T-cell (primary cell): ENCODE measurements at regions not wholly inside any gene's neighbourhood (a gene's known extent, or its start where the extent isn't known, plus 50 kb on each side); places are given as distances from the start of the nearest gene placed in this dataset.

Experiments
- ATAC-seq, 4 experiments: fragments of 200-7000 bp in 3 of 4; fragments of 150-1000 bp in 1 of 4; cut with Tn5 transposase; replicated peaks in 1 of 4; 1 replicate in 3 of 4; 2 replicates in 1 of 4; pipeline ENCODE4 v1.10.0; 2021; ENCODE audit warnings: moderate library complexity in 3 of 4, mild to moderate bottlenecking in 2 of 4, moderate number of reproducible peaks in 1 of 4
- CTCF ChIA-PET, 2 donors: fragments of 300-600 bp; sonication (Branson Sonifier 250); formaldehyde crosslinking; loops; one replicate each; lab custom pipeline; 2022; ENCODE audit warnings: antibody characterized with exemption in 2 of 2; lab: Charles Lee
- POLR2A ChIA-PET, 2 donors: fragments of 300-600 bp; sonication (Branson Sonifier 250); formaldehyde crosslinking; loops; one replicate each; lab custom pipeline; 2022; ENCODE audit warnings: antibody characterized with exemption in 2 of 2; lab: Charles Lee
- DNase-seq, 35 experiments: peaks; one replicate each; pipeline versions ENCODE4 v3.0.0 to v3.0.0-alpha.2; 2013 to 2023
- H3K27ac ChIP-seq: one replicate; pipeline ENCODE4 v1.5.1; 2013; ENCODE audit warnings: low read length
- H3K27me3 ChIP-seq, 2 experiments: replicated peaks in 1 of 2; 1 replicate in 1 of 2; 2 replicates in 1 of 2; pipeline versions ENCODE4 v1.6.1 to v1.7.0; 2013; ENCODE audit warnings: low read length in 1 of 2, mixed read lengths in 1 of 2; ENCODE audit not compliant: control insufficient read depth in 2 of 2, insufficient read depth in 2 of 2; ENCODE audit errors: extremely low read depth in 1 of 2
- H3K36me3 ChIP-seq, 2 donors: 1 replicate in 1 of 2; 2 replicates in 1 of 2; pipeline versions ENCODE4 v1.6.1 to v1.7.0; 2013; ENCODE audit warnings: low read length in 1 of 2; ENCODE audit not compliant: control insufficient read depth in 2 of 2, insufficient read depth in 1 of 2; ENCODE audit errors: extremely low read depth in 1 of 2
- H3K4me1 ChIP-seq, 2 experiments: 1 replicate in 1 of 2; 2 replicates in 1 of 2; pipeline versions ENCODE4 v1.6.1 to v1.7.0; 2013; ENCODE audit warnings: low read length in 2 of 2, mixed read lengths in 1 of 2; ENCODE audit not compliant: insufficient read depth in 2 of 2, control insufficient read depth in 1 of 2; ENCODE audit errors: extremely low read depth in 1 of 2
- H3K4me3 ChIP-seq, 2 donors: 1 replicate in 1 of 2; 2 replicates in 1 of 2; pipeline versions ENCODE4 v1.5.1 to v1.7.0; 2013; ENCODE audit warnings: mild to moderate bottlenecking in 2 of 2, low read length in 1 of 2, moderate library complexity in 1 of 2; ENCODE audit not compliant: control insufficient read depth in 1 of 2; ENCODE audit errors: extremely low read depth in 1 of 2
- H3K9me3 ChIP-seq: 2 replicates; pipeline ENCODE4 v1.7.0; 2013
- H3K27ac Mint-ChIP-seq, 2 donors: one replicate each; pipeline ENCODE4 v1.8.0; 2020 to 2021; ENCODE audit warnings: mild to moderate bottlenecking in 2 of 2, mixed read lengths in 2 of 2
- H3K27me3 Mint-ChIP-seq, 2 donors: one replicate each; pipeline ENCODE4 v1.8.0; 2021 to 2022; ENCODE audit warnings: mixed read lengths in 2 of 2
- H3K36me3 Mint-ChIP-seq: one replicate; pipeline ENCODE4 v1.8.0; 2021; ENCODE audit warnings: mixed read lengths
- H3K4me1 Mint-ChIP-seq, 3 donors: one replicate each; pipeline ENCODE4 v1.8.0; 2020 to 2022; ENCODE audit warnings: mixed read lengths in 3 of 3, mild to moderate bottlenecking in 1 of 3
- H3K4me3 Mint-ChIP-seq, 3 donors: one replicate each; pipeline ENCODE4 v1.8.0; 2020 to 2022; ENCODE audit warnings: mild to moderate bottlenecking in 3 of 3, mixed read lengths in 3 of 3, moderate library complexity in 3 of 3
- H3K9me3 Mint-ChIP-seq, 3 donors: one replicate each; pipeline ENCODE4 v1.8.0; 2020 to 2022; ENCODE audit warnings: mixed read lengths in 3 of 3
- WGBS: methylation state at CpG from one replicate; pipeline ENCODE4 v1.1.5; 2013; ENCODE audit warnings: missing lambda C conversion rate; ENCODE audit not compliant: insufficient coverage; 5-methylcytosine and 5-hydroxymethylcytosine counted together

GRCh38 chr20:56843386-56843785, 214.3 kb downstream of the TFAP2C start:
- no peak for ATAC-seq
- POLR2A ChIA-PET, result no interaction called here

GRCh38 chr20:56843817-56844216, 214.7 kb downstream of the TFAP2C start:
- no peak for ATAC-seq
- CTCF ChIA-PET, result no interaction called here
- POLR2A ChIA-PET, result no interaction called here
- no peak for DNase-seq
- Histone ChIP-seq H3K27ac (no peak overlapping the region), H3K36me3 (no peaks in the 10 kb centered on the region), H3K4me1 (no peaks in the 10 kb centered on the region), H3K4me3 (no peak overlapping the region), H3K9me3 (no peaks in the 10 kb centered on the region), H3K27me3 (peaks cover 0 to 22% of the 10 kb centered on the region in 2 experiments)
- Mint-ChIP-seq H3K27ac (no peak overlapping the region), H3K9me3 (peaks cover 0 to 5% (median 0%) of the 10 kb centered on the region in 3 donors), H3K36me3 (no peaks in the 10 kb centered on the region), H3K4me3 (no peak overlapping the region), H3K27me3 (peaks cover 3 to 17% of the 10 kb centered on the region in 2 donors), H3K4me1 (no peaks in the 10 kb centered on the region)
- 39% methylated on average over 3 of the region's 4 CpGs for WGBS

More at GRCh38 chr20:56843386-56843785, 214.3 kb downstream of the TFAP2C start:
- H3K36me3 ChIP-seq, result no peaks in the 10 kb centered on the region
- peaks cover 2 to 21% of the 10 kb centered on the region in 2 donors for H3K27me3 Mint-ChIP-seq
- 79% methylated on average over 7 of the region's 7 CpGs for WGBS
- CTCF ChIA-PET, result no interaction called here
- peaks cover 0 to 8% (median 0%) of the 10 kb centered on the region in 3 donors for H3K9me3 Mint-ChIP-seq
- H3K27ac Mint-ChIP-seq, result no peak overlapping the region
- H3K27ac ChIP-seq, result no peak overlapping the region
- H3K36me3 Mint-ChIP-seq, result no peaks in the 10 kb centered on the region
- peaks cover 0 to 22% of the 10 kb centered on the region in 2 experiments for H3K27me3 ChIP-seq
- H3K4me3 Mint-ChIP-seq, result no peak overlapping the region
- no peak for DNase-seq
- no peak overlapping the region for H3K4me3 ChIP-seq
- H3K9me3 ChIP-seq, result no peaks in the 10 kb centered on the region
- H3K4me1 ChIP-seq, result no peaks in the 10 kb centered on the region
- H3K4me1 Mint-ChIP-seq, result no peaks in the 10 kb centered on the region

GRCh38 chr20:56845546-56846086, 216.5 kb downstream of the TFAP2C start:
- H3K4me3 ChIP-seq, result no peak overlapping the region
- H3K4me1 Mint-ChIP-seq, result no peaks in the 10 kb centered on the region
- H3K36me3 ChIP-seq, result no peaks in the 10 kb centered on the region
- POLR2A ChIA-PET, result no interaction called here
- peaks cover 3 to 18% of the 10 kb centered on the region in 2 donors for H3K27me3 Mint-ChIP-seq
- no peaks in the 10 kb centered on the region for H3K9me3 ChIP-seq
- no peak for DNase-seq
- no peaks in the 10 kb centered on the region for H3K9me3 Mint-ChIP-seq
- no peak overlapping the region for H3K27ac Mint-ChIP-seq
- H3K27ac ChIP-seq, result no peak overlapping the region
- no peaks in the 10 kb centered on the region for H3K4me1 ChIP-seq
- ATAC-seq, result no peak
- no peaks in the 10 kb centered on the region for H3K36me3 Mint-ChIP-seq
- no peak overlapping the region for H3K4me3 Mint-ChIP-seq
- CTCF ChIA-PET, result no interaction called here
- 50% methylated on average over 2 of the region's 4 CpGs for WGBS
- H3K27me3 ChIP-seq, result peaks cover 0 to 17% of the 10 kb centered on the region in 2 experiments

- no peak overlapping the region for H3K27ac Mint-ChIP-seq
- ChIA-PET CTCF (no interaction called here), POLR2A (no interaction called here)
- Histone ChIP-seq H3K4me3 (no peak overlapping the region), H3K27me3 (peaks cover 0 to 12% of the 10 kb centered on the region in 2 experiments), H3K27ac (no peak overlapping the region), H3K9me3 (no peaks in the 10 kb centered on the region), H3K4me1 (no peaks in the 10 kb centered on the region), H3K36me3 (no peaks in the 10 kb centered on the region)
- no peak overlapping the region for H3K4me3 Mint-ChIP-seq
- 47% methylated on average over 11 of the region's 12 CpGs for WGBS
- H3K27me3 Mint-ChIP-seq, result peaks cover 7 to 18% of the 10 kb centered on the region in 2 donors
- no peaks in the 10 kb centered on the region for H3K36me3 Mint-ChIP-seq
- H3K9me3 Mint-ChIP-seq, result no peaks in the 10 kb centered on the region
- DNase-seq, result no peak
- no peaks in the 10 kb centered on the region for H3K4me1 Mint-ChIP-seq
- ATAC-seq, result no peak
These were observed 219.5 kb downstream of the TFAP2C start for GRCh38 chr20:56848561-56848960.

GRCh38 chr20:56851552-56851951, 222.4 kb downstream of the TFAP2C start:
- Histone ChIP-seq H3K4me1 (no peaks in the 10 kb centered on the region), H3K36me3 (no peaks in the 10 kb centered on the region), H3K27ac (no peak overlapping the region), H3K27me3 (peaks cover 0 to 13% of the 10 kb centered on the region in 2 experiments), H3K9me3 (no peaks in the 10 kb centered on the region), H3K4me3 (no peak overlapping the region)
- ATAC-seq, result no peak
- Mint-ChIP-seq H3K4me3 (no peak overlapping the region), H3K27me3 (peaks cover 7 to 13% of the 10 kb centered on the region in 2 donors), H3K36me3 (no peaks in the 10 kb centered on the region), H3K4me1 (no peaks in the 10 kb centered on the region), H3K27ac (no peak overlapping the region), H3K9me3 (no peaks in the 10 kb centered on the region)
- ChIA-PET POLR2A (no interaction called here), CTCF (no interaction called here)
- DNase-seq, result no peak
- no CpG with 5 or more reads among the region's 1 CpG for WGBS

GRCh38 chr20:56855708-56856107, 226.6 kb downstream of the TFAP2C start:
- H3K9me3 Mint-ChIP-seq, result no peaks in the 10 kb centered on the region
- Histone ChIP-seq H3K4me1 (no peaks in the 10 kb centered on the region), H3K36me3 (no peaks in the 10 kb centered on the region), H3K4me3 (no peak overlapping the region), H3K9me3 (no peaks in the 10 kb centered on the region), H3K27me3 (peaks cover 0 to 3% of the 10 kb centered on the region in 2 experiments), H3K27ac (no peak overlapping the region)
- DNase-seq (no peak), ATAC-seq (no peak)
- H3K27ac Mint-ChIP-seq, result no peak overlapping the region
- no peak overlapping the region for H3K4me3 Mint-ChIP-seq
- peaks cover 10 to 12% of the 10 kb centered on the region in 2 donors for H3K27me3 Mint-ChIP-seq
- WGBS, result 56% methylated on average over 5 of the region's 7 CpGs
- no peaks in the 10 kb centered on the region for H3K4me1 Mint-ChIP-seq
- ChIA-PET POLR2A (interaction anchor here in 1 of 2 donors (0.6 kb wide), 1 partner anchor 1136 kb away, joined by 4 read pairs; no protein-coding TSS in a partner anchor), CTCF (no interaction called here)
- no peaks in the 10 kb centered on the region for H3K36me3 Mint-ChIP-seq
